NT2/D1 (cell line): ENCODE measurements at regions not wholly inside any gene's neighbourhood (a gene's known extent, or its start where the extent isn't known, plus 50 kb on each side); places are given as distances from the start of the nearest gene placed in this dataset.

ENCODE experiments used
- SUZ12 ChIP-seq: IDR thresholded peaks from 2 replicates; pipeline ENCODE4 v1.6.1; 2011; ENCODE audit not compliant: insufficient read length, insufficient read depth; ENCODE audit errors: extremely low read depth
- YY1 ChIP-seq: IDR thresholded peaks from 2 replicates; pipeline ENCODE4 v1.6.1; 2011; ENCODE audit not compliant: insufficient read length, insufficient read depth
- ZNF274 ChIP-seq: IDR thresholded peaks from 2 replicates; pipeline ENCODE4 v1.6.1; 2011; ENCODE audit warnings: mild to moderate bottlenecking, low read depth, low read length

DNA sequence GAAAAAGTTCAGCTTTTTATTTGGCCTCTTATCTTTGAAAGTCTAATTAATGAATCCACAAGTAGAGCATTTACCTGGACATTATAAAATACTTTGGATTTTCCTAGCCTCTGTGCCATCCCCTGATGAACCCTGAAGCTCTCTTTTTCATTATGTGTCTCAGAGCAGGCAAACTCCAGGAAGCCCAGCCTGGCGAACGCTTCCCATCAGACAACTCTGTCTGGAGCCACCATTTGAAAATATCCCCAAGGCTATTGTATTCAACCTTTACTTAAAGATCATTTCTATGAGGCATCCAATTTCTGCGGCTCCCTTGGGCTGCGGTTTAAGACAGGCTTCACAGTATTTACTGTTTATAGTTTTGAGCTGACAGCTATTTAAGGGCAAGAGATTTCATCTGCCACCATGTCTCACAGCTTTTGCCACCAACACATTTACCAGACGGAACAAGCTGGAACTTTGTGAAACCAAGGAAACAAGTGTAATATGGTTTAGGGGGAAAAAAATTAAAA is 257.2 kb upstream of the GLI3 start:
- no peak for TF ChIP-seq SUZ12
- no peak for TF ChIP-seq ZNF274
- TF ChIP-seq YY1, result no peak
